Skin of body (tissue), 1 donor: ENCODE measurements at regions not wholly inside any gene's neighbourhood (a gene's known extent, or its start where the extent isn't known, plus 50 kb on each side); places are given as distances from the start of the nearest gene placed in this dataset.

Experiments used
- DNase-seq: peaks from one replicate; lab custom pipeline; 2025; lab: John Stamatoyannopoulos, UW

- no peak for DNase-seq
Observed at GRCh38 chr6:148035806-148036390, 306.7 kb upstream of the SASH1 start.

GRCh38 chr6:148037496-148037895, 305.1 kb upstream of the SASH1 start:
- DNase-seq, result no peak

- DNase-seq, result no peak
Observed at GRCh38 chr6:148041546-148041945, 301.1 kb upstream of the SASH1 start.

- no peak for DNase-seq
Observed at GRCh38 chr6:148042536-148042935, 300.1 kb upstream of the SASH1 start.

GRCh38 chr6:148044261-148044751, 298.3 kb upstream of the SASH1 start:
- DNase-seq, result no peak

- no peak for DNase-seq
Observed at GRCh38 chr6:148044921-148045320, 297.7 kb upstream of the SASH1 start.

DNA sequence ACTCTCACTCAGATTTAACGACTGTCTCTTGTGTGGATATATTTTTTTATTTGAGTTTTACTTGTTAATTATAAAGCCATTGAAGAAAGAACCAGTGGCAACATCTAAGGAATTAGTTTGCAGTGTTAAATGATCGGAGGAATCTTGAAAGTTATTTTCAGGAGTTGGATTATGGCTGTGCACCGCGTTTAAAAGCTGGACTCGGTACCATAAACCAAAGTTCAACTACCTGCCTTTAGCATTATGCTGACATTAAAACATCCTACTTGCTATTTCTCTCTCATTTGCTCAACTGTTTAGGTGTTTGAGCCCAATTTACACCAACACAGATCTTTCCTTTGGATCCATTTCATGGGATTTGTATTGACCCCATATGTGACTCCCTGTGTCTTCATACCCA, 289.4 kb upstream of the SASH1 start:
- DNase-seq, result no peak

DNA sequence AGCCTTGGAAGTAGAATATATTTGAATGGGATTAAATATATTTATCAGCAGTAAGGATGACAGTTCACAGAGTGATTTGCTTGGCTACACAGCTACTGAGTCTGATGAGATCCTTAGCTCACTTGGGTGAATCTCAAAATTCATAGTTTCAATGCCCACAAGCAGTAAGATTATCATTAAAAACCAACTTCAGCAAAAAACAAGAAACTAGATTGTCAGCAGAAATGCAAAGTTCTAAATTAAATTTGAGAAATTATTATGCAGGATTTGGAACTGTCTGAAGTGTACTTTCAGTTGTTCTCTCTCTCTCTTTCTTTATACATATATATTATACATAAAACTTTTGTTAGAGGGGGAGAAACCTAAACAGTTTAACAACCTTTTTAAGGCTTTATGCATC, 288.8 kb upstream of the SASH1 start:
- no peak for DNase-seq

- DNase-seq, result no peak
Observed at GRCh38 chr6:148054219-148054618, 288.4 kb upstream of the SASH1 start.

- DNase-seq, result no peak
Observed at GRCh38 chr6:148055419-148055818, 287.2 kb upstream of the SASH1 start.

GRCh38 chr6:148059869-148060268, 282.8 kb upstream of the SASH1 start:
- DNase-seq, result no peak

DNA sequence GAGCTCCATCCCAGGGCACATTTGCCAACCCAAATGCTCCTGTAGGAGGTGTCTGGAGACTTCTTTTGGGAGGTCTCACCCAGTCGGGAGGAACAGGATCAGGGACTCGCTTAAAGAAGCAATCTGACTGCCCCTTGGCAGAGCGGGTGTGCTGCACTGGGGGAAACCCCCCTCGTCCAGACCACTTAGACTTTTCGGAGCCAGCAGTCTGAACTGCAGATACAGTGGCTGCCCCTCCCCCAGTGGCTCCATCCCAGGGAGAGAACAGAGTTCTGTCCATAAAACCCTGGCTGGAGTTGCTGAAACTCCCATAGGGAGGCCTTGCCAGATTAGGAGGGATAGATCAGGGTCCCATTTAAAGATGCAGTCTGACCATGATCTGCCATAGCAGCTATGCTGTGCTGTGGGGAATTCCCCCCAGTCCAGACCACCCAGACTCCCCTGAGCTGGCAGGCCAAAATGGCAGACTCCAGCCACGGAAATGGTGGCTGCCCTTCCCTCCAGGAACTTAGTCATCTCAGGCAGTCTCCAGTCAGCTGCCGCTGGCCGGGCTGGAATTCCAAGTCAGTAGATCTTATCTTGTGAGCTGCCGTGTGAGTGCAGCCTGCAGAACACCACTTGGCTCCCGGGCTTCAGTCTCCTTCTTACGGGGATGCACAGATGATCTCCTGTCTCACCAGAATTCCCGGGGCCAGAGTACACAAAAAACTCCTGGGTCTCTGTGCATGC, 278.1 kb upstream of the SASH1 start:
- DNase-seq, result no peak

DNA sequence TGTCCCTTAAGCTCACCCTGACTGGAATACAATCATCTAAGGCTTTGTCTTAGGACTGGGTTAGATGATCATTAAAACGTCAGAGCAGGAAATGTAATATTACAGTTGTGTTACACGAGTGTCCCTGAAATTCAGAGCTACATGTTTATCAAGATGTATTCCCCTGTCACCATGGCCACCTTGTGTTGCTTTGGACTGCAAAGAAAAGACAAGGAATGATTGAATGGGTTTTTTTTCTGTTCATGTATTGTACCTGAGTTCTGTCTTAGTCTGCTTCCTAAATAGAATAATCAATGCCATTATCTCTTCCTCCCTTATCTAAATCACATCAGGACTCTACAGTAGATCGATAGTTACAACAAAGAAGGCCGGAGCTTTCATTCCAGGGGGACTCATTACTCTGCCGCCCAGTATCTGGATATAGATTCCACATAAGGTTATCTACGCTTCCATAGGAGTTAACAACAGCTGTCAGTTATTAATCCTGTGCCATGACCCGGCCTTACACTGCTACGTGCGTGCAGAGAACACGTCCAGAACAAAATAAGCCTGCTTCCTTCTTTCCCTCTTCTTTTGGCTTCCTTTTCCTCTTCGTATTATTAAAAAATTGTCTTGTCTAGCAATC, 274.1 kb upstream of the SASH1 start:
- no peak for DNase-seq

DNA sequence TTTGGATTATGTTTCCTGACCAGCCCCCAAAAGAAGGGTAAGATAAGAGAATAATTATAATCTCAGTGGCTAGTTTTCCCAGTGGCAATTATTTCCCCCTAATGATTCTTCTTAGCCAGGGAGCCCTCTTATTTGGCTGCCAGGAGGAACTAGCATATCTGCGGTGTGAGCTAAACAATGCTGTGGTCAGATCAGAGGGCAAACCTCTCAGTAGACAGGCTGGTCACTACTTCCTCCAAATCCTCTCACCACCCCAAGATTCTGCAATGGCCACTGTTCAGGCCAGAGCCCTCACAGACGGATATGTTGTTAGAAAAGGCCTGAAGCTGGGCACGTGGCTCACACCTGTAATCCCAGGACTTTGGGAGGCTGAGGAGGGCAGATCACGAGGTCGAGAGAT, 273.4 kb upstream of the SASH1 start:
- DNase-seq, result no peak

GRCh38 chr6:148074291-148074690, 268.3 kb upstream of the SASH1 start:
- no peak for DNase-seq

- DNase-seq, result no peak
Observed at GRCh38 chr6:148074738-148075137, 267.9 kb upstream of the SASH1 start.

DNA sequence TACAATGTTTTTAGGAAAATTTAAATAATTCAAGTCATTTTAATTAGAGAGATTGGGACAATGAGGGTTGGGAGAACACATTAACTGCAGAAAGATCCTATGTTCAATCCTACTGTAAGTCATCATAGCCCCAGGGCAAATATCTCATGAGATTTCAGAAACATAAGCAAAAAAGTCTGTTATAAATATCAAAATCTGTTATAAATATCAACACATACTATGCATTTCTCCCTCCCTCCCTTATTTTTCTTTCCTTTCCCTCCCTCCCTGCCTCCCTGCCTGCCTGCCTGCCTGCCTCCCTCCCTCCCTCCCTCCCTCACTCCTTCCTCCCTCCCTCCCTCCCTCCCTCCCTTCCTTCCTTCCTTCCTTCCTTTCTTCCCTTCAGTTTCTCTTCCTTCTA, 267.3 kb upstream of the SASH1 start:
- DNase-seq, result no peak

DNA sequence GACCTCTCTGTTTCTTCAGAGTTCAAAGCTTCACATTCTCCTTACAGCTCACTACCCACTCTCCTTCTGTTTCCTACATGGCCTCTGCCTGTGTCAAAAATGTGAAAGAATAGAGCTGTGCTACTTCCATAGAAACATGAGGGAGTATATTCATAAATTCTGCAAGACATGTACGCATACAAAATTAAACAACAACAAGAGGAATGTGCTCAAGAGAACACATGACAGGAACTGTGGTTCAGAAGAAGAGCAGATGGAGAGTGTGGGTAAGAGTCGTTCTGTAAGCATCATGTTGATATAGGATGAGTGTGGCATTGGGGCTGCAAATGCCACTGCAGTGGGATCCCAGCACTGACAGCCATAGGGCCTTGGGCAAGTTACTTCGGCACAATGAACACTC, 266.6 kb upstream of the SASH1 start:
- DNase-seq, result no peak

- DNase-seq, result no peak
Observed at GRCh38 chr6:148080315-148080714, 262.3 kb upstream of the SASH1 start.

- DNase-seq, result no peak
Observed at GRCh38 chr6:148081076-148081475, 261.6 kb upstream of the SASH1 start.

- DNase-seq, result no peak
Observed at GRCh38 chr6:148082044-148082443, 260.6 kb upstream of the SASH1 start.

- DNase-seq, result no peak
Observed at GRCh38 chr6:148082696-148083095, 259.9 kb upstream of the SASH1 start.
